H1 (cell line): ENCODE measurements at regions not wholly inside any gene's neighbourhood (a gene's known extent, or its start where the extent isn't known, plus 50 kb on each side); places are given as distances from the start of the nearest gene placed in this dataset.

Experiments used
- CTCF ChIA-PET: fragments of 300-600 bp; sonication (Branson Sonifier 250); formaldehyde crosslinking; loops from one replicate; lab custom pipeline; 2021; ENCODE audit not compliant: partially characterized antibody; lab: Charles Lee
- POLR2A ChIA-PET: fragments of 300-600 bp; sonication (Branson Sonifier 250); formaldehyde crosslinking; loops from one replicate; lab custom pipeline; 2021; ENCODE audit warnings: inconsistent platforms; ENCODE audit not compliant: partially characterized antibody; lab: Charles Lee
- DNase-seq, 2 experiments: peaks; one replicate each; pipeline versions ENCODE4 v3.0.0 to v3.0.0-alpha.2; 2010 to 2022; ENCODE audit warnings: low spot score in 2 of 2, low read depth in 1 of 2, mixed read lengths in 1 of 2
- FAIRE-seq: peaks from 2 replicates; lab custom pipeline; 2011; peaks lifted over from hg19 to GRCh38; lab: Jason Lieb, UNC
- H2AFZ ChIP-seq: 2 replicates; pipeline ENCODE4 v1.8.1; 2012; ENCODE audit warnings: low read length, inconsistent platforms
- H2AK5ac ChIP-seq: 2 replicates; pipeline ENCODE4 v1.6.1; 2013; ENCODE audit warnings: low read depth, low read length
- H2BK120ac ChIP-seq: replicated peaks from 2 replicates; pipeline ENCODE3; 2013; ENCODE audit warnings: low read depth, low read length, inconsistent platforms
- H2BK12ac ChIP-seq: 2 replicates; pipeline ENCODE4 v1.6.1; 2013; ENCODE audit warnings: low read depth, low read length
- H2BK15ac ChIP-seq: 2 replicates; pipeline ENCODE4 v1.6.1; 2013; ENCODE audit warnings: low read length
- H2BK20ac ChIP-seq: 2 replicates; pipeline ENCODE4 v1.6.1; 2013; ENCODE audit warnings: low read length
- H2BK5ac ChIP-seq: 2 replicates; pipeline ENCODE4 v1.6.1; 2013; ENCODE audit warnings: low read depth, low read length
- H3K14ac ChIP-seq: 2 replicates; pipeline ENCODE4 v1.6.1; 2013; ENCODE audit warnings: inconsistent platforms; ENCODE audit not compliant: insufficient read length
- H3K18ac ChIP-seq: 2 replicates; pipeline ENCODE4 v1.6.1; 2013; ENCODE audit warnings: low read length; ENCODE audit errors: extremely low read depth
- H3K23ac ChIP-seq: 2 replicates; pipeline ENCODE4 v1.6.1; 2013; ENCODE audit warnings: inconsistent platforms; ENCODE audit not compliant: insufficient read length
- H3K23me2 ChIP-seq: 2 replicates; pipeline ENCODE4 v1.6.1; 2013; ENCODE audit warnings: low read depth, low read length
- H3K27ac ChIP-seq: 2 replicates; pipeline ENCODE4 v1.6.1; 2011; ENCODE audit warnings: low read depth, low read length, inconsistent platforms
- H3K27me3 ChIP-seq, 4 experiments: replicated peaks in 1 of 4; 1 replicate in 1 of 4; 2 replicates in 3 of 4; pipeline versions ENCODE4 v1.6.1 to v1.8.1; 2011 to 2013; ENCODE audit warnings: low read length in 3 of 4, mild to moderate bottlenecking in 3 of 4, inconsistent platforms in 2 of 4, mixed read lengths in 2 of 4, moderate library complexity in 1 of 4; ENCODE audit not compliant: control insufficient read depth in 3 of 4, insufficient read depth in 3 of 4; ENCODE audit errors: extremely low read depth in 1 of 4
- H3K36me3 ChIP-seq, 4 experiments: 2 replicates each; pipeline versions ENCODE4 v1.6.1 to v1.8.1; 2011 to 2013; ENCODE audit warnings: mild to moderate bottlenecking in 4 of 4, low read length in 3 of 4, moderate library complexity in 2 of 4, control low read depth in 1 of 4, inconsistent platforms in 1 of 4; ENCODE audit not compliant: insufficient read depth in 4 of 4, control insufficient read depth in 2 of 4
- H3K4ac ChIP-seq: replicated peaks from 2 replicates; pipeline ENCODE3; 2013; ENCODE audit warnings: low read length, low read depth, mixed read lengths, inconsistent platforms; ENCODE audit not compliant: insufficient read length
- H3K4me1 ChIP-seq, 4 experiments: replicated peaks in 1 of 4; 1 replicate in 1 of 4; 2 replicates in 3 of 4; pipeline versions ENCODE4 v1.6.1 to v1.8.1; 2011 to 2013; ENCODE audit warnings: low read length in 3 of 4, inconsistent platforms in 2 of 4, mixed read lengths in 1 of 4; ENCODE audit not compliant: insufficient read depth in 4 of 4, control insufficient read depth in 3 of 4
- H3K4me2 ChIP-seq, 2 experiments: 2 replicates each; pipeline versions ENCODE4 v1.6.1 to v1.8.1; 2011 to 2013; ENCODE audit warnings: low read depth in 2 of 2, low read length in 2 of 2, control low read depth in 1 of 2, inconsistent platforms in 1 of 2, mild to moderate bottlenecking in 1 of 2; ENCODE audit not compliant: insufficient read depth in 1 of 2
- H3K4me3 ChIP-seq, 4 experiments: fragments of 200-600, 300-600 bp in 1 of 4; sonication (generic), shearing (Covaris generic), sonication (Bioruptor Twin) in 1 of 4; 2 replicates each; pipeline versions ENCODE4 v1.5.1 to v1.8.1; 2011 to 2016; ENCODE audit warnings: low read length in 4 of 4, low read depth in 3 of 4, control low read depth in 2 of 4, inconsistent platforms in 2 of 4, mild to moderate bottlenecking in 2 of 4, mixed read lengths in 1 of 4, moderate library complexity in 1 of 4; ENCODE audit not compliant: insufficient read depth in 2 of 4; ENCODE audit errors: extremely low read depth in 1 of 4
- H3K56ac ChIP-seq: replicated peaks from 2 replicates; pipeline ENCODE3; 2013; ENCODE audit warnings: low read depth, mild to moderate bottlenecking, mixed read lengths, low read length, inconsistent platforms; ENCODE audit not compliant: insufficient read length
- H3K79me1 ChIP-seq: 2 replicates; pipeline ENCODE4 v1.6.1; 2013; ENCODE audit warnings: low read depth, low read length, control low read depth
- H3K79me2 ChIP-seq, 2 experiments: 2 replicates each; pipeline versions ENCODE4 v1.6.1 to v1.8.1; 2012 to 2013; ENCODE audit warnings: low read length in 2 of 2, mild to moderate bottlenecking in 2 of 2, inconsistent platforms in 1 of 2; ENCODE audit not compliant: insufficient read depth in 2 of 2, control insufficient read depth in 1 of 2
- H3K9ac ChIP-seq, 4 experiments: replicated peaks in 1 of 4; 1 replicate in 1 of 4; 2 replicates in 3 of 4; pipeline versions ENCODE4 v1.6.1 to v1.8.1; 2011 to 2013; ENCODE audit warnings: low read depth in 3 of 4, low read length in 3 of 4, control low read depth in 2 of 4, mild to moderate bottlenecking in 2 of 4, moderate library complexity in 2 of 4, inconsistent platforms in 1 of 4; ENCODE audit errors: extremely low read depth in 1 of 4
- H3K9me3 ChIP-seq, 2 experiments: 2 replicates each; pipeline versions ENCODE4 v1.6.1 to v1.8.1; 2012 to 2013; ENCODE audit warnings: mild to moderate bottlenecking in 2 of 2, moderate library complexity in 2 of 2, control low read depth in 1 of 2, inconsistent platforms in 1 of 2, low read depth in 1 of 2, low read length in 1 of 2, mixed read lengths in 1 of 2; ENCODE audit not compliant: insufficient read depth in 2 of 2
- H4K20me1 ChIP-seq, 2 experiments: replicated peaks in 1 of 2; 2 replicates each; pipeline versions ENCODE3 to v1.8.1; 2011 to 2013; ENCODE audit warnings: inconsistent platforms in 2 of 2, low read length in 2 of 2, mild to moderate bottlenecking in 1 of 2; ENCODE audit not compliant: insufficient read depth in 2 of 2, control insufficient read depth in 1 of 2
- H4K5ac ChIP-seq: 2 replicates; pipeline ENCODE4 v1.6.1; 2013; ENCODE audit warnings: low read length, low read depth, mixed read lengths, inconsistent platforms; ENCODE audit not compliant: insufficient read length
- H4K8ac ChIP-seq: 2 replicates; pipeline ENCODE4 v1.8.0; 2013; ENCODE audit warnings: mild to moderate bottlenecking, moderate library complexity, low read length, inconsistent platforms; ENCODE audit not compliant: insufficient read depth; ENCODE audit errors: extremely low read depth
- H4K91ac ChIP-seq: replicated peaks from 2 replicates; pipeline ENCODE3; 2013; ENCODE audit warnings: low read length, mixed read lengths, inconsistent platforms; ENCODE audit not compliant: insufficient read length
- NANOG ChIP-seq: IDR thresholded peaks from 2 replicates; pipeline ENCODE4 v1.6.1; 2011; ENCODE audit warnings: low read length, low read depth, mild to moderate bottlenecking, inconsistent platforms; ENCODE audit not compliant: insufficient read depth, poor library complexity, severe bottlenecking
- SIRT6 ChIP-seq: IDR thresholded peaks from one replicate; pipeline ENCODE4 v1.7.1; 2012; ENCODE audit warnings: low read length, inconsistent platforms
- WGBS, 2 experiments: shearing (Covaris generic) in 1 of 2; methylation state at CpG; one replicate each; pipeline versions ENCODE4 v1.1.6 to v1.1.7; 2013 to 2015; ENCODE audit warnings: low lambda C conversion rate in 2 of 2, mixed read lengths in 2 of 2, inconsistent platforms in 1 of 2, low coverage in 1 of 2, missing lambda C conversion rate in 1 of 2; ENCODE audit not compliant: insufficient replicate concordance in 2 of 2, insufficient coverage in 1 of 2, insufficient read length in 1 of 2; ENCODE audit errors: extremely low coverage in 1 of 2, missing lambda C conversion rate in 1 of 2; 5-methylcytosine and 5-hydroxymethylcytosine counted together

DNA sequence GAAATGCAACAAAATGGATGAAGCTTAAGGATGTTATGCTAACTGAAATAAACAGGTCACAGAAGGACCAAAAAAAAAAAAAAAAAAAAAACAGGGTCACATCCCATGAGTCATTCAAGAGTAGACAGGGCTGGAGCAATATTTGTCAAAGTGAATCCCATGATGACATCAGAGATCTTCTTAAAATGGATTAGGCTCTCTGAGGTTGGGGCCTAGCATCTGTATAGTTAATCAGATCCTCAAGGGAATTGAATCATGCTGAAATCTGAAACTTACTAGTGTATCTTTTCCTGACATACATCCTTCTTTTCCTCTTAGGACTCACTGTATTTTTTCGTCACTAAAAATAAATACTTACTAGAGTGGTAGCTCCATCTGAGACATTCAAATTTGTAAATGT lies 380.6 kb upstream of the NXPH2 start:
- Histone ChIP-seq H3K56ac (no peak overlapping the region), H3K4me1 (peaks cover 0 to 10% (median 4%) of the 10 kb centered on the region in 4 experiments; a peak in 4 of 7 replicates), H3K14ac (no peak overlapping the region), H2BK20ac (no peak overlapping the region), H3K27me3 (peaks cover 0 to 1% (median 0%) of the 10 kb centered on the region in 4 experiments; a peak in 1 of 7 replicates), H3K9me3 (no peaks in the 10 kb centered on the region), H3K4ac (no peak overlapping the region), H3K9ac (no peak overlapping the region), H3K4me3 (no peak overlapping the region), H2BK5ac (no peak overlapping the region), H3K79me2 (no peaks in the 10 kb centered on the region), H2BK120ac (no peak overlapping the region), H4K5ac (no peak overlapping the region), H2AK5ac (no peak overlapping the region), H4K8ac (no peak overlapping the region), H3K4me2 (no peak overlapping the region), H3K18ac (no peak overlapping the region), H3K79me1 (no peaks in the 10 kb centered on the region), H3K23ac (no peak overlapping the region), H2BK12ac (no peak overlapping the region), H3K23me2 (no peaks in the 10 kb centered on the region; the same call in 1 of the 2 replicates), H2BK15ac (no peak overlapping the region), H3K27ac (no peak overlapping the region), H2AFZ (no peak overlapping the region), H4K20me1 (no peaks in the 10 kb centered on the region), H4K91ac (no peak overlapping the region), H3K36me3 (no peaks in the 10 kb centered on the region)
- FAIRE-seq (no peak), DNase-seq (no peak)
- POLR2A ChIA-PET: no interaction called here
- 100% methylated on average over 1 of the region's 1 CpG; no CpG with 5 or more reads in 1 of the 2 experiments for WGBS, 2 experiments
- TF ChIP-seq SIRT6 (no peak), NANOG (no peak)
- CTCF ChIA-PET: no interaction called here
